H1 (cell line): ENCODE measurements at regions not wholly inside any gene's neighbourhood (a gene's known extent, or its start where the extent isn't known, plus 50 kb on each side); places are given as distances from the start of the nearest gene placed in this dataset.

Experiments used
- CTCF ChIA-PET: fragments of 300-600 bp; sonication (Branson Sonifier 250); formaldehyde crosslinking; loops from one replicate; lab custom pipeline; 2021; ENCODE audit not compliant: partially characterized antibody; lab: Charles Lee
- POLR2A ChIA-PET: fragments of 300-600 bp; sonication (Branson Sonifier 250); formaldehyde crosslinking; loops from one replicate; lab custom pipeline; 2021; ENCODE audit warnings: inconsistent platforms; ENCODE audit not compliant: partially characterized antibody; lab: Charles Lee
- DNase-seq, 2 experiments: peaks; one replicate each; pipeline versions ENCODE4 v3.0.0 to v3.0.0-alpha.2; 2010 to 2022; ENCODE audit warnings: low spot score in 2 of 2, low read depth in 1 of 2, mixed read lengths in 1 of 2
- FAIRE-seq: peaks from 2 replicates; lab custom pipeline; 2011; peaks lifted over from hg19 to GRCh38; lab: Jason Lieb, UNC
- H2AFZ ChIP-seq: 2 replicates; pipeline ENCODE4 v1.8.1; 2012; ENCODE audit warnings: low read length, inconsistent platforms
- H2AK5ac ChIP-seq: 2 replicates; pipeline ENCODE4 v1.6.1; 2013; ENCODE audit warnings: low read depth, low read length
- H2BK120ac ChIP-seq: replicated peaks from 2 replicates; pipeline ENCODE3; 2013; ENCODE audit warnings: low read depth, low read length, inconsistent platforms
- H2BK12ac ChIP-seq: 2 replicates; pipeline ENCODE4 v1.6.1; 2013; ENCODE audit warnings: low read depth, low read length
- H2BK15ac ChIP-seq: 2 replicates; pipeline ENCODE4 v1.6.1; 2013; ENCODE audit warnings: low read length
- H2BK20ac ChIP-seq: 2 replicates; pipeline ENCODE4 v1.6.1; 2013; ENCODE audit warnings: low read length
- H2BK5ac ChIP-seq: 2 replicates; pipeline ENCODE4 v1.6.1; 2013; ENCODE audit warnings: low read depth, low read length
- H3K14ac ChIP-seq: 2 replicates; pipeline ENCODE4 v1.6.1; 2013; ENCODE audit warnings: inconsistent platforms; ENCODE audit not compliant: insufficient read length
- H3K18ac ChIP-seq: 2 replicates; pipeline ENCODE4 v1.6.1; 2013; ENCODE audit warnings: low read length; ENCODE audit errors: extremely low read depth
- H3K23ac ChIP-seq: 2 replicates; pipeline ENCODE4 v1.6.1; 2013; ENCODE audit warnings: inconsistent platforms; ENCODE audit not compliant: insufficient read length
- H3K23me2 ChIP-seq: 2 replicates; pipeline ENCODE4 v1.6.1; 2013; ENCODE audit warnings: low read depth, low read length
- H3K27ac ChIP-seq: 2 replicates; pipeline ENCODE4 v1.6.1; 2011; ENCODE audit warnings: low read depth, low read length, inconsistent platforms
- H3K27me3 ChIP-seq, 4 experiments: replicated peaks in 1 of 4; 1 replicate in 1 of 4; 2 replicates in 3 of 4; pipeline versions ENCODE4 v1.6.1 to v1.8.1; 2011 to 2013; ENCODE audit warnings: low read length in 3 of 4, mild to moderate bottlenecking in 3 of 4, inconsistent platforms in 2 of 4, mixed read lengths in 2 of 4, moderate library complexity in 1 of 4; ENCODE audit not compliant: control insufficient read depth in 3 of 4, insufficient read depth in 3 of 4; ENCODE audit errors: extremely low read depth in 1 of 4
- H3K36me3 ChIP-seq, 4 experiments: 2 replicates each; pipeline versions ENCODE4 v1.6.1 to v1.8.1; 2011 to 2013; ENCODE audit warnings: mild to moderate bottlenecking in 4 of 4, low read length in 3 of 4, moderate library complexity in 2 of 4, control low read depth in 1 of 4, inconsistent platforms in 1 of 4; ENCODE audit not compliant: insufficient read depth in 4 of 4, control insufficient read depth in 2 of 4
- H3K4ac ChIP-seq: replicated peaks from 2 replicates; pipeline ENCODE3; 2013; ENCODE audit warnings: low read length, low read depth, mixed read lengths, inconsistent platforms; ENCODE audit not compliant: insufficient read length
- H3K4me1 ChIP-seq, 4 experiments: replicated peaks in 1 of 4; 1 replicate in 1 of 4; 2 replicates in 3 of 4; pipeline versions ENCODE4 v1.6.1 to v1.8.1; 2011 to 2013; ENCODE audit warnings: low read length in 3 of 4, inconsistent platforms in 2 of 4, mixed read lengths in 1 of 4; ENCODE audit not compliant: insufficient read depth in 4 of 4, control insufficient read depth in 3 of 4
- H3K4me2 ChIP-seq, 2 experiments: 2 replicates each; pipeline versions ENCODE4 v1.6.1 to v1.8.1; 2011 to 2013; ENCODE audit warnings: low read depth in 2 of 2, low read length in 2 of 2, control low read depth in 1 of 2, inconsistent platforms in 1 of 2, mild to moderate bottlenecking in 1 of 2; ENCODE audit not compliant: insufficient read depth in 1 of 2
- H3K4me3 ChIP-seq, 4 experiments: fragments of 200-600, 300-600 bp in 1 of 4; sonication (generic), shearing (Covaris generic), sonication (Bioruptor Twin) in 1 of 4; 2 replicates each; pipeline versions ENCODE4 v1.5.1 to v1.8.1; 2011 to 2016; ENCODE audit warnings: low read length in 4 of 4, low read depth in 3 of 4, control low read depth in 2 of 4, inconsistent platforms in 2 of 4, mild to moderate bottlenecking in 2 of 4, mixed read lengths in 1 of 4, moderate library complexity in 1 of 4; ENCODE audit not compliant: insufficient read depth in 2 of 4; ENCODE audit errors: extremely low read depth in 1 of 4
- H3K56ac ChIP-seq: replicated peaks from 2 replicates; pipeline ENCODE3; 2013; ENCODE audit warnings: low read depth, mild to moderate bottlenecking, mixed read lengths, low read length, inconsistent platforms; ENCODE audit not compliant: insufficient read length
- H3K79me1 ChIP-seq: 2 replicates; pipeline ENCODE4 v1.6.1; 2013; ENCODE audit warnings: low read depth, low read length, control low read depth
- H3K79me2 ChIP-seq, 2 experiments: 2 replicates each; pipeline versions ENCODE4 v1.6.1 to v1.8.1; 2012 to 2013; ENCODE audit warnings: low read length in 2 of 2, mild to moderate bottlenecking in 2 of 2, inconsistent platforms in 1 of 2; ENCODE audit not compliant: insufficient read depth in 2 of 2, control insufficient read depth in 1 of 2
- H3K9ac ChIP-seq, 4 experiments: replicated peaks in 1 of 4; 1 replicate in 1 of 4; 2 replicates in 3 of 4; pipeline versions ENCODE4 v1.6.1 to v1.8.1; 2011 to 2013; ENCODE audit warnings: low read depth in 3 of 4, low read length in 3 of 4, control low read depth in 2 of 4, mild to moderate bottlenecking in 2 of 4, moderate library complexity in 2 of 4, inconsistent platforms in 1 of 4; ENCODE audit errors: extremely low read depth in 1 of 4
- H3K9me3 ChIP-seq, 2 experiments: 2 replicates each; pipeline versions ENCODE4 v1.6.1 to v1.8.1; 2012 to 2013; ENCODE audit warnings: mild to moderate bottlenecking in 2 of 2, moderate library complexity in 2 of 2, control low read depth in 1 of 2, inconsistent platforms in 1 of 2, low read depth in 1 of 2, low read length in 1 of 2, mixed read lengths in 1 of 2; ENCODE audit not compliant: insufficient read depth in 2 of 2
- H4K20me1 ChIP-seq, 2 experiments: replicated peaks in 1 of 2; 2 replicates each; pipeline versions ENCODE3 to v1.8.1; 2011 to 2013; ENCODE audit warnings: inconsistent platforms in 2 of 2, low read length in 2 of 2, mild to moderate bottlenecking in 1 of 2; ENCODE audit not compliant: insufficient read depth in 2 of 2, control insufficient read depth in 1 of 2
- H4K5ac ChIP-seq: 2 replicates; pipeline ENCODE4 v1.6.1; 2013; ENCODE audit warnings: low read length, low read depth, mixed read lengths, inconsistent platforms; ENCODE audit not compliant: insufficient read length
- H4K8ac ChIP-seq: 2 replicates; pipeline ENCODE4 v1.8.0; 2013; ENCODE audit warnings: mild to moderate bottlenecking, moderate library complexity, low read length, inconsistent platforms; ENCODE audit not compliant: insufficient read depth; ENCODE audit errors: extremely low read depth
- H4K91ac ChIP-seq: replicated peaks from 2 replicates; pipeline ENCODE3; 2013; ENCODE audit warnings: low read length, mixed read lengths, inconsistent platforms; ENCODE audit not compliant: insufficient read length
- CHD2 ChIP-seq: IDR thresholded peaks from 2 replicates; pipeline ENCODE4 v1.6.1; 2012; ENCODE audit warnings: low read length, improper control_type of control experiment
- GTF2F1 ChIP-seq: IDR thresholded peaks from 2 replicates; pipeline ENCODE4 v1.6.1; 2012; ENCODE audit warnings: low read depth, low read length, improper control_type of control experiment, borderline replicate concordance
- KDM1A ChIP-seq: fragments of 200-600, 300-600 bp; sonication (generic); IDR thresholded peaks from 2 replicates; pipeline ENCODE4 v1.7.1; 2016; ENCODE audit warnings: mild to moderate bottlenecking, low read length, borderline replicate concordance
- MAX ChIP-seq: IDR thresholded peaks from 2 replicates; pipeline ENCODE4 v1.6.1; 2012; ENCODE audit warnings: inconsistent platforms
- NANOG ChIP-seq: IDR thresholded peaks from 2 replicates; pipeline ENCODE4 v1.6.1; 2011; ENCODE audit warnings: low read length, low read depth, mild to moderate bottlenecking, inconsistent platforms; ENCODE audit not compliant: insufficient read depth, poor library complexity, severe bottlenecking
- POLR2A ChIP-seq, 2 experiments: IDR thresholded peaks; 1 replicate in 1 of 2; 2 replicates in 1 of 2; pipeline ENCODE4 v1.6.1; 2011; ENCODE audit warnings: low read depth in 2 of 2, low read length in 2 of 2, mild to moderate bottlenecking in 2 of 2; ENCODE audit errors: control extremely low read depth in 1 of 2
- POU5F1 ChIP-seq: IDR thresholded peaks from 2 replicates; pipeline ENCODE4 v1.6.1; 2011; ENCODE audit warnings: low read depth, mild to moderate bottlenecking, low read length, moderate library complexity
- RXRA ChIP-seq: IDR thresholded peaks from 2 replicates; pipeline ENCODE4 v1.6.1; 2011; ENCODE audit warnings: low read depth, mild to moderate bottlenecking, low read length, moderate library complexity; ENCODE audit not compliant: insufficient read depth
- SAP30 ChIP-seq: fragments of 300-600 bp; sonication (generic); IDR thresholded peaks from 2 replicates; pipeline ENCODE4 v1.7.1; 2012; ENCODE audit warnings: low read length, moderate library complexity, mild to moderate bottlenecking, inconsistent platforms; ENCODE audit not compliant: insufficient read depth, insufficient replicate concordance
- SIX5 ChIP-seq: IDR thresholded peaks from 2 replicates; pipeline ENCODE4 v1.6.1; 2011; ENCODE audit warnings: mild to moderate bottlenecking, low read depth, low read length
- TAF1 ChIP-seq: IDR thresholded peaks from 2 replicates; pipeline ENCODE4 v1.6.1; 2011; ENCODE audit warnings: mild to moderate bottlenecking, low read depth, low read length
- YY1 ChIP-seq: IDR thresholded peaks from 2 replicates; pipeline ENCODE4 v1.6.1; 2011; ENCODE audit warnings: low read depth, mild to moderate bottlenecking, low read length
- WGBS, 2 experiments: shearing (Covaris generic) in 1 of 2; methylation state at CpG; one replicate each; pipeline versions ENCODE4 v1.1.6 to v1.1.7; 2013 to 2015; ENCODE audit warnings: low lambda C conversion rate in 2 of 2, mixed read lengths in 2 of 2, inconsistent platforms in 1 of 2, low coverage in 1 of 2, missing lambda C conversion rate in 1 of 2; ENCODE audit not compliant: insufficient replicate concordance in 2 of 2, insufficient coverage in 1 of 2, insufficient read length in 1 of 2; ENCODE audit errors: extremely low coverage in 1 of 2, missing lambda C conversion rate in 1 of 2; 5-methylcytosine and 5-hydroxymethylcytosine counted together

DNA sequence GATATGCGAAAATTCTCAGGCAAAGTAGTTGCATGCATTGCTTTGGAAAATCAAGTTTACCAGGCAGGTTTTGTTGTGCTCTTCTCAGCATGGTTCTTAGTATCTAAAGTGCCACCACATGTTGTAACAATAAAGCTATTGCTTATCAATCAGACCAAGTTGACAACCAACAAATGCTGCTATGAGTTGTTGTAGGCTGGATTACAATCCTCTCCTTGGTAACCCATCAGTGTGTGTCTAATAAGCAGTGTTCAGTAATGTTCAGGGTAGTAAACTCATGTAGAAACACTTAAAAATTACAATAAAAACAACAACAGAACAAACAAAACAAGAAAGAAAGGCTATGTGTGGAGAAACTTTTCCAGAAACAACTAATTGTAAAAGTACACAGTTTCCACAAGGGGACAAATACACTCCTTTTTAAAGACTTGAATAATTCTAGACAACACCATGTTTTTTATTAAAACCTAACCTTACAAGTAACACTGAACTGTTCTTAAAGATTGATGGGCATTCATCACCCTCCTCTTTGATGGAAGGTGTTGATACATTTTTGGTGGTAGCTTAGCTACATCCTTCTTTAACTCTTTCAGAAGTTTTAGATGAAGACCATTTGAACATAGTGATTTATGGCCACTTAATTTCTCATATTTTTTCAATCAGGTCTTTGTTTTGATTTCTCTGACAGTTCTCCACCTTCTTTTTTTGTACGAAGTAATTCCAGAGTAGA lies 370.9 kb upstream of the SEMA3A start:
- no peak overlapping the region for H2BK12ac ChIP-seq
- H3K9ac ChIP-seq: no peak overlapping the region
- H3K79me1 ChIP-seq: no peaks in the 10 kb centered on the region
- no peak overlapping the region for H3K4ac ChIP-seq
- H3K27ac ChIP-seq: no peak overlapping the region
- H2AK5ac ChIP-seq: no peak overlapping the region
- H3K9me3 ChIP-seq: no peaks in the 10 kb centered on the region
- no peak overlapping the region for H3K56ac ChIP-seq
- no peaks in the 10 kb centered on the region for H3K36me3 ChIP-seq
- peak overlapping the region; percentile 64; the same call in 1 of the 2 replicates for H2AFZ ChIP-seq
- H4K5ac ChIP-seq: no peak overlapping the region
- H2BK15ac ChIP-seq: no peak overlapping the region
- POLR2A ChIA-PET: no interaction called here
- WGBS, 2 experiments: 100% methylated on average over 2 of the region's 2 CpGs; no CpG with 5 or more reads in 1 of the 2 experiments
- H3K4me2 ChIP-seq: no peak overlapping the region
- H3K14ac ChIP-seq: no peak overlapping the region
- no peak overlapping the region for H2BK20ac ChIP-seq
- DNase-seq (no peak), FAIRE-seq (no peak)
- H4K8ac ChIP-seq: no peak overlapping the region
- no peak overlapping the region for H3K4me3 ChIP-seq
- no peak overlapping the region for H3K18ac ChIP-seq
- peaks cover 0 to 1% (median 0%) of the 10 kb centered on the region in 4 experiments; a peak in 1 of 7 replicates for H3K27me3 ChIP-seq
- H3K23ac ChIP-seq: no peak overlapping the region
- no peaks in the 10 kb centered on the region for H3K23me2 ChIP-seq
- H2BK5ac ChIP-seq: no peak overlapping the region
- CTCF ChIA-PET: no interaction called here
- no peak overlapping the region for H4K91ac ChIP-seq
- H3K4me1 ChIP-seq: no peaks in the 10 kb centered on the region
- no peaks in the 10 kb centered on the region for H3K79me2 ChIP-seq
- H2BK120ac ChIP-seq: no peak overlapping the region
- no peak for TF ChIP-seq YY1
- no peak for TF ChIP-seq POLR2A (IDR thresholded peaks at IDR 0.05; ENCODE audit: control extremely low read depth in 1 of 2, low read depth in 2 of 2, low read length in 2 of 2)
- no peak for TF ChIP-seq CHD2
- no peak for TF ChIP-seq KDM1A
- no peak for TF ChIP-seq POU5F1
- TF ChIP-seq MAX: no peak
- TF ChIP-seq TAF1: no peak
- TF ChIP-seq NANOG: no peak
- no peak for TF ChIP-seq RXRA
- no peak for TF ChIP-seq GTF2F1
- no peak for TF ChIP-seq SIX5
- no peak for TF ChIP-seq SAP30
- H4K20me1 ChIP-seq: no peaks in the 10 kb centered on the region
